ENCODE measurements at regions not wholly inside any gene's neighbourhood (a gene's known extent, or its start where the extent isn't known, plus 50 kb on each side); places are given as distances from the start of the nearest gene placed in this dataset.

- DNase-seq (ENCODE audit: low spot score) (no peak), ATAC-seq (ENCODE audit: low FRiP score) (no peak)
- no peak for TF ChIP-seq CTCF (IDR thresholded peaks at IDR 0.05)
These were observed 749.5 kb upstream of the PCDH7 start for GRCh38 chr4:29970626-29971025.

- TF ChIP-seq CTCF (IDR thresholded peaks at IDR 0.05) = no peak
- ATAC-seq (ENCODE audit: low FRiP score) (no peak), DNase-seq (ENCODE audit: low spot score) (no peak)
These were observed 748.0 kb upstream of the PCDH7 start for GRCh38 chr4:29972121-29972520.

- TF ChIP-seq CTCF (IDR thresholded peaks at IDR 0.05) = no peak
- no peak for DNase-seq (ENCODE audit: low spot score)
These were observed 736.3 kb upstream of the PCDH7 start for GRCh38 chr4:29983890-29984289.

GRCh38 chr4:30001628-30002027, 718.5 kb upstream of the PCDH7 start:
- no peak for TF ChIP-seq CTCF (IDR thresholded peaks at IDR 0.05)
- no peak for ATAC-seq (ENCODE audit: low FRiP score)
- no peak for DNase-seq (ENCODE audit: low spot score)

More at GRCh38 chr4:29983890-29984289, 736.3 kb upstream of the PCDH7 start:
- no peak for ATAC-seq (ENCODE audit: low FRiP score)

GRCh38 chr4:30002341-30002740, 717.8 kb upstream of the PCDH7 start:
- no peak for ATAC-seq (ENCODE audit: low FRiP score)
- TF ChIP-seq CTCF (IDR thresholded peaks at IDR 0.05) = no peak
- no peak for DNase-seq (ENCODE audit: low spot score)

GRCh38 chr4:30005995-30006394, 714.2 kb upstream of the PCDH7 start:
- TF ChIP-seq CTCF (IDR thresholded peaks at IDR 0.05) = no peak
- ATAC-seq (ENCODE audit: low FRiP score) = no peak

GRCh38 chr4:30024526-30024925, 695.6 kb upstream of the PCDH7 start:
- DNase-seq (ENCODE audit: low spot score) = no peak
- ATAC-seq (ENCODE audit: low FRiP score) = no peak

More at GRCh38 chr4:30005995-30006394, 714.2 kb upstream of the PCDH7 start:
- DNase-seq (ENCODE audit: low spot score) = no peak

More at GRCh38 chr4:30024526-30024925, 695.6 kb upstream of the PCDH7 start:
- no peak for TF ChIP-seq CTCF (IDR thresholded peaks at IDR 0.05)

All from omental fat pad (tissue), 3 donors.